Sigmoid colon (tissue), 4 donors: ENCODE measurements at regions not wholly inside any gene's neighbourhood (a gene's known extent, or its start where the extent isn't known, plus 50 kb on each side); places are given as distances from the start of the nearest gene placed in this dataset.

Source experiments
- CTCF ChIP-seq, 4 experiments: fragments of 450-650 bp in 3 of 4; fragments of 200-600 bp in 1 of 4; IDR thresholded peaks; one replicate each; pipeline ENCODE4 v1.5.1; 2016 to 2019; ENCODE audit warnings: antibody characterized with exemption in 4 of 4, mild to moderate bottlenecking in 3 of 4, moderate library complexity in 2 of 4
- POLR2A ChIP-seq, 2 donors: fragments of 450-650 bp; IDR thresholded peaks; one replicate each; pipeline ENCODE4 v1.6.1; 2016; ENCODE audit warnings: antibody characterized with exemption in 2 of 2, mild to moderate bottlenecking in 2 of 2, moderate library complexity in 2 of 2
- POLR2AphosphoS5 ChIP-seq, 4 donors: sonication (generic); formaldehyde crosslinking; IDR thresholded peaks; one replicate each; pipeline ENCODE4 v1.6.1; 2017; ENCODE audit warnings: antibody characterized with exemption in 4 of 4

- TF ChIP-seq CTCF (IDR thresholded peaks at IDR 0.05) (no peak), POLR2AphosphoS5 (IDR thresholded peaks at IDR 0.05) (no peak), POLR2A (IDR thresholded peaks at IDR 0.05) (no peak)
Measured at GRCh38 chr15:62534996-62535395, 369.9 kb upstream of the C2CD4B start.
